Lower lobe of right lung (tissue), 2 donors: ENCODE measurements at regions not wholly inside any gene's neighbourhood (a gene's known extent, or its start where the extent isn't known, plus 50 kb on each side); places are given as distances from the start of the nearest gene placed in this dataset.

ENCODE experiments used
- ATAC-seq, 2 donors: fragments of 200-7000 bp; cut with Tn5 transposase; one replicate each; pipeline ENCODE4 v1.9.1; 2020 to 2022; ENCODE audit warnings: mild to moderate bottlenecking in 2 of 2, moderate library complexity in 2 of 2
- DNase-seq: peaks from one replicate; pipeline ENCODE4 v3.0.0-alpha.2; 2020
- H3K27ac ChIP-seq: fragments of 200-600 bp; one replicate; pipeline ENCODE4 v1.8.0; 2022
- H3K27me3 ChIP-seq: fragments of 200-600 bp; one replicate; pipeline ENCODE4 v1.8.0; 2022; ENCODE audit warnings: low read depth
- H3K36me3 ChIP-seq: fragments of 200-600 bp; one replicate; pipeline ENCODE4 v1.8.0; 2022; ENCODE audit warnings: mild to moderate bottlenecking
- H3K4me1 ChIP-seq: fragments of 200-600 bp; one replicate; pipeline ENCODE4 v1.8.0; 2022
- H3K4me3 ChIP-seq: fragments of 200-600 bp; one replicate; pipeline ENCODE4 v1.8.0; 2022; ENCODE audit warnings: mild to moderate bottlenecking
- H3K9me3 ChIP-seq: fragments of 200-600 bp; one replicate; pipeline ENCODE4 v1.8.0; 2022
- intact Hi-C: fragments of 100-400 bp; cut with DNase I; formaldehyde crosslinking; loops from one replicate; pipeline ENCODE4 v1.11.0; 2022
- TF ChIP-seq, protein P1 (sequence below): fragments of 200-600 bp; IDR thresholded peaks from one replicate; pipeline ENCODE4 v1.8.0; 2022; ENCODE audit warnings: antibody characterized with exemption, mild to moderate bottlenecking
- donor health status: DM: no; HTN: yes; CAD: no; lungs with severe emphysema.

- Histone ChIP-seq H3K4me1 (no peaks in the 10 kb centered on the region), H3K9me3 (no peaks in the 10 kb centered on the region), H3K27me3 (peaks cover 27% of the 10 kb centered on the region), H3K4me3 (no peak overlapping the region), H3K36me3 (no peaks in the 10 kb centered on the region), H3K27ac (no peak overlapping the region)
- intact Hi-C loops: no loop called here
- TF ChIP-seq, protein P1, sequence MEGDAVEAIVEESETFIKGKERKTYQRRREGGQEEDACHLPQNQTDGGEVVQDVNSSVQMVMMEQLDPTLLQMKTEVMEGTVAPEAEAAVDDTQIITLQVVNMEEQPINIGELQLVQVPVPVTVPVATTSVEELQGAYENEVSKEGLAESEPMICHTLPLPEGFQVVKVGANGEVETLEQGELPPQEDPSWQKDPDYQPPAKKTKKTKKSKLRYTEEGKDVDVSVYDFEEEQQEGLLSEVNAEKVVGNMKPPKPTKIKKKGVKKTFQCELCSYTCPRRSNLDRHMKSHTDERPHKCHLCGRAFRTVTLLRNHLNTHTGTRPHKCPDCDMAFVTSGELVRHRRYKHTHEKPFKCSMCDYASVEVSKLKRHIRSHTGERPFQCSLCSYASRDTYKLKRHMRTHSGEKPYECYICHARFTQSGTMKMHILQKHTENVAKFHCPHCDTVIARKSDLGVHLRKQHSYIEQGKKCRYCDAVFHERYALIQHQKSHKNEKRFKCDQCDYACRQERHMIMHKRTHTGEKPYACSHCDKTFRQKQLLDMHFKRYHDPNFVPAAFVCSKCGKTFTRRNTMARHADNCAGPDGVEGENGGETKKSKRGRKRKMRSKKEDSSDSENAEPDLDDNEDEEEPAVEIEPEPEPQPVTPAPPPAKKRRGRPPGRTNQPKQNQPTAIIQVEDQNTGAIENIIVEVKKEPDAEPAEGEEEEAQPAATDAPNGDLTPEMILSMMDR: no peak
- ATAC-seq: no peak
- DNase-seq: no peak
These were observed 388.1 kb upstream of the B3GAT1 start for GRCh38 chr11:134800130-134800529.

DNA sequence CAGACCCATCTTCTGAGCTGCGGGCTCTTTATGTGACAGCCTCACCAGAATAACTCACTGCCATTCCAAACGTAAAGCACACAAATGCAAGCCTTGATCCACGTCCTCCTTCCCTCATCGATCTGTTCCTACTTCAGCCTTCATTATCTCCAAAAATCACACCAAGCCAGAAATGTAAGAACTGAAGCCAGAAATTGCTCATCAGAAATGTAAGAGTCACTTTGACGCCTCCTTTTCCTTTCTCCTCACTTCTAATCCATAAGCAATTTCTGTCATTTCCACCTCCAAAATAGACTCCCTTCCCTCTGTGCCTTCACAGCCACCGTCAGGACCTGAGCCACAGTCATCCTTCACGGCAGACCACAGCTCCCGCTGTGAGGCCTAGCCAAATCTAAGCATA, 387.3 kb upstream of the B3GAT1 start:
- DNase-seq (no peak), ATAC-seq (no peak)
- no peak overlapping the region for H3K27ac ChIP-seq
- no peaks in the 10 kb centered on the region for H3K36me3 ChIP-seq
- H3K27me3 ChIP-seq: peaks cover 23% of the 10 kb centered on the region
- intact Hi-C loops: no loop called here
- H3K4me3 ChIP-seq: no peak overlapping the region
- H3K9me3 ChIP-seq: no peaks in the 10 kb centered on the region
- TF ChIP-seq, protein P1: no peak
- no peaks in the 10 kb centered on the region for H3K4me1 ChIP-seq

- Histone ChIP-seq H3K36me3 (no peaks in the 10 kb centered on the region), H3K4me3 (no peak overlapping the region), H3K4me1 (no peaks in the 10 kb centered on the region), H3K27ac (no peak overlapping the region), H3K27me3 (peaks cover 18% of the 10 kb centered on the region), H3K9me3 (no peaks in the 10 kb centered on the region)
- TF ChIP-seq, protein P1: no peak
- intact Hi-C loops: no loop called here
- ATAC-seq: no peak
- no peak for DNase-seq
These were observed 385.5 kb upstream of the B3GAT1 start for GRCh38 chr11:134797411-134798089.

- Histone ChIP-seq H3K36me3 (no peaks in the 10 kb centered on the region), H3K4me3 (no peak overlapping the region), H3K9me3 (no peaks in the 10 kb centered on the region), H3K27ac (no peak overlapping the region), H3K4me1 (no peaks in the 10 kb centered on the region), H3K27me3 (peaks cover 6% of the 10 kb centered on the region)
- TF ChIP-seq, protein P1: no peak
- DNase-seq (no peak), ATAC-seq (no peak)
- intact Hi-C loops: no loop called here
These were observed 383.0 kb upstream of the B3GAT1 start for GRCh38 chr11:134795017-134795416.

DNA sequence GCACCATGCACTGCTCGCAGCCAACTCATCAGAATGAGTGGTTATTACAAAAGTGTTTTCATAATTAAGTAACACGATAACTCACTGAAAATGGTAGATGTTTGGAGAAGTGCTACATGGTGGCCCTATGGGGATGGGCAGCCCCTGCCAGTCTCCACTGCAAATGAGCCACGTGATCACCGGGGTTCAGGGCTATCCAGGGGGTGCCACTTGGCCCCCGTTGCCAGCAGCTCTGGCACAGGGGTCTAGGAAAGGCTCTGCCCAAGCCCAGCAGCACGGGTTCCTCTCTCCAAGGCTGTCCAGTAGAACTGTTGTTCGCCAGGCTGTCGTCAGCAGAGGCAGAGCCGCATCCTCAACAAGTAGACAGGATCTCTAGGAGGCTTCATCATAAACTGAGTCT, 382.1 kb upstream of the B3GAT1 start:
- DNase-seq: no peak

More for the DNA sequence above, 382.1 kb upstream of the B3GAT1 start:
- Histone ChIP-seq H3K27ac (no peak overlapping the region), H3K4me1 (no peaks in the 10 kb centered on the region), H3K27me3 (peaks cover 5% of the 10 kb centered on the region), H3K36me3 (no peaks in the 10 kb centered on the region), H3K9me3 (no peaks in the 10 kb centered on the region), H3K4me3 (no peak overlapping the region)
- TF ChIP-seq, protein P1: no peak
- ATAC-seq: no peak
- intact Hi-C loops: no loop called here
